Right forelimb (tissue), 1 donor: ENCODE measurements at regions not wholly inside any gene's neighbourhood (a gene's known extent, or its start where the extent isn't known, plus 50 kb on each side); places are given as distances from the start of the nearest gene placed in this dataset.
"Not testable (repeated sequence)": the region's sequence is repeated elsewhere in the genome, so short reads cannot be mapped to it uniquely, and the experiment has no call there.

ENCODE experiments used
- DNase-seq: peaks from one replicate; pipeline ENCODE4 v3.0.0-alpha.2; 2018

- DNase-seq, result no peak
These were observed 57.1 kb upstream of the ANKH start for GRCh38 chr5:14928661-14929060.

GRCh38 chr5:14925326-14925725, 53.7 kb upstream of the ANKH start:
- no peak for DNase-seq

DNA sequence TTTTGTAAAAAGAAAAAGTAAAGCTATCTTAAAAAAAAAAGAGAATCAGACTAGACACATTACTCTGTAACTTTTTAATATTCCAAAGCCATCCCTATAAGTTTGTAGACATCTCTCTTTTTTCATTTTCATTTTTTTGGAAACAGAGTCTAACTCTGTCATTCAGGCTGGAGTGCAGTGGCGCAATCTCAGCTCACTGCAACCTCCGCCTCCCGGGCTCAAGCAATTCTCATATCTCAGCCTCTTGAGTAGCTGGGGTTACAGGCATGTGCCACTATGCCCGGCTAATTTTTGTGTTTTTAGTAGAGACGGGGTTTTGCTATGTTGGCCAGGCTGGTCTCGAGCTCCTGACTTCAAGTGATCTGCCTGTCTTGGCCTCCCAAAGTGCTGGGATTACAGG, 51.4 kb upstream of the ANKH start:
- not testable (repeated sequence) for DNase-seq

GRCh38 chr5:14922456-14922855, 50.9 kb upstream of the ANKH start:
- DNase-seq, result no peak
